ENCODE measurements at regions not wholly inside any gene's neighbourhood (a gene's known extent, or its start where the extent isn't known, plus 50 kb on each side); places are given as distances from the start of the nearest gene placed in this dataset.
"Not testable (repeated sequence)": the region's sequence is repeated elsewhere in the genome, so short reads cannot be mapped to it uniquely, and the experiment has no call there.

DNA sequence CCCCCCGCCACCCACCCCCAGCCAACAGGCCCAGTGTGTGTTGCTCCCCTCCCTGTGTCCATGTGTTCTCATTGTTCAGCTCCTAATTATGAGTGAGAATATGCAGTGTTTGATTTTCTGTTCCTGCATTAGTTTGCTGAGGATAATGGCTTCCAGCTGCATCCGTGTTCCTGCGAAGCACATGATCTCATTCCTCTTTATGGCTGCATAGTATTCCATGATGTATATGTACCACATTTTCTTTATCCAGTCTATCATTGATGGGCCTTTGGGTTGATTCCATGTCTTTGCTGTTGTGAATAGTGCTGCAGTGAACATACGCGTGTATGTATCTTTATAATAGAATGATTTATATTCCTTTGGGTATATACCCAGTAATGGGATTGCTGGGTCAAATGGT, 68.8 kb upstream of the TNRC6B start:
- not testable (repeated sequence) for H3K79me1 ChIP-seq (ENCODE audit: low read depth, low read length); FAIRE-seq
- peaks cover 0 to 21% of the 10 kb centered on the region in 2 experiments; a peak in 1 of 4 replicates for H3K79me2 ChIP-seq (ENCODE audit: control insufficient read depth in 1 of 2, insufficient read depth in 2 of 2, low read length in 2 of 2)

More for the DNA sequence above, 68.8 kb upstream of the TNRC6B start:
- H2BK120ac ChIP-seq (replicated peaks; ENCODE audit: low read depth, low read length); H4K91ac ChIP-seq (replicated peaks; ENCODE audit: insufficient read length, low read length); H3K4me3 ChIP-seq (ENCODE audit: extremely low read depth in 1 of 4, insufficient read depth in 2 of 4, low read depth in 3 of 4, low read length in 4 of 4); H3K23ac ChIP-seq (ENCODE audit: insufficient read length); H3K18ac ChIP-seq (ENCODE audit: extremely low read depth, low read length); H4K5ac ChIP-seq (ENCODE audit: insufficient read length, low read depth, low read length); H2AK5ac ChIP-seq (ENCODE audit: low read depth, low read length); H2BK12ac ChIP-seq (ENCODE audit: low read depth, low read length); H3K23me2 ChIP-seq (ENCODE audit: low read depth, low read length); H3K4me2 ChIP-seq (ENCODE audit: insufficient read depth in 1 of 2, low read depth in 2 of 2, low read length in 2 of 2); H3K36me3 ChIP-seq (ENCODE audit: control insufficient read depth in 2 of 4, insufficient read depth in 4 of 4, low read length in 3 of 4); H3K27me3 ChIP-seq (replicated peaks in 1 of 4; ENCODE audit: control insufficient read depth in 3 of 4, extremely low read depth in 1 of 4, insufficient read depth in 3 of 4, low read length in 3 of 4); H4K20me1 ChIP-seq (replicated peaks in 1 of 2; ENCODE audit: control insufficient read depth in 1 of 2, insufficient read depth in 2 of 2, low read length in 2 of 2); H3K4ac ChIP-seq (replicated peaks; ENCODE audit: insufficient read length, low read depth, low read length); H2BK20ac ChIP-seq (ENCODE audit: low read length); H2BK15ac ChIP-seq (ENCODE audit: low read length); H3K14ac ChIP-seq (ENCODE audit: insufficient read length); H3K56ac ChIP-seq (replicated peaks; ENCODE audit: insufficient read length, low read depth, low read length); H3K4me1 ChIP-seq (replicated peaks in 1 of 4; ENCODE audit: control insufficient read depth in 3 of 4, insufficient read depth in 4 of 4, low read length in 3 of 4); H4K8ac ChIP-seq (ENCODE audit: extremely low read depth, insufficient read depth, low read length); H2AFZ ChIP-seq (ENCODE audit: low read length); CTCF ChIA-PET (ENCODE audit: partially characterized antibody); H2BK5ac ChIP-seq (ENCODE audit: low read depth, low read length); H3K9me3 ChIP-seq (ENCODE audit: insufficient read depth in 2 of 2, low read depth in 1 of 2, low read length in 1 of 2); H3K27ac ChIP-seq (ENCODE audit: low read depth, low read length); DNase-seq (ENCODE audit: low read depth in 1 of 2, low spot score in 2 of 2); H3K9ac ChIP-seq (replicated peaks in 1 of 4; ENCODE audit: extremely low read depth in 1 of 4, low read depth in 3 of 4, low read length in 3 of 4): not testable (repeated sequence)
- 98% methylated on average over 4 of the region's 5 CpGs; no CpG with 5 or more reads in 1 of the 2 experiments for WGBS, 2 experiments (ENCODE audit: extremely low coverage in 1 of 2, insufficient coverage in 1 of 2, insufficient read length in 1 of 2, insufficient replicate concordance in 2 of 2, low coverage in 1 of 2, low lambda C conversion rate in 2 of 2, missing lambda C conversion rate in 1 of 2)
- POLR2A ChIA-PET (ENCODE audit: partially characterized antibody) = interaction anchor here (1.3 kb wide), 1 partner anchor 21 kb away, joined by 3 read pairs; no protein-coding TSS in a partner anchor
